Spleen (tissue), 11 donors: ENCODE measurements at regions not wholly inside any gene's neighbourhood (a gene's known extent, or its start where the extent isn't known, plus 50 kb on each side); places are given as distances from the start of the nearest gene placed in this dataset.

ENCODE experiments used
- DNase-seq: peaks from one replicate; pipeline ENCODE4 v3.0.0-alpha.2; 2020
- H3K27ac ChIP-seq, 8 donors: fragments of 200-600 bp; sonication (generic) in 7 of 8; 1 replicate in 4 of 8; 2 replicates in 4 of 8; pipeline versions ENCODE4 v1.5.0 to v1.8.0; 2016 to 2021; ENCODE audit warnings: inconsistent platforms in 4 of 8, mild to moderate bottlenecking in 4 of 8, moderate library complexity in 1 of 8
- H3K27me3 ChIP-seq, 7 donors: fragments of 200-600 bp; sonication (generic) in 6 of 7; replicated peaks in 1 of 7; 1 replicate in 4 of 7; 2 replicates in 3 of 7; pipeline versions ENCODE4 v1.5.0 to v1.8.0; 2016 to 2021; ENCODE audit warnings: inconsistent platforms in 3 of 7, mild to moderate bottlenecking in 1 of 7
- H3K36me3 ChIP-seq, 6 donors: fragments of 200-600 bp; sonication (generic) in 5 of 6; 1 replicate in 4 of 6; 2 replicates in 2 of 6; pipeline versions ENCODE4 v1.5.0 to v1.8.0; 2016 to 2021; ENCODE audit warnings: inconsistent platforms in 2 of 6
- H3K4me1 ChIP-seq, 6 donors: fragments of 200-600 bp; sonication (generic) in 5 of 6; 1 replicate in 3 of 6; 2 replicates in 3 of 6; pipeline versions ENCODE4 v1.5.0 to v1.8.0; 2016 to 2021; ENCODE audit warnings: inconsistent platforms in 3 of 6
- H3K4me3 ChIP-seq, 8 donors: fragments of 200-600 bp; sonication (generic) in 7 of 8; 1 replicate in 4 of 8; 2 replicates in 4 of 8; pipeline versions ENCODE4 v1.5.0 to v1.8.0; 2016 to 2021; ENCODE audit warnings: inconsistent platforms in 4 of 8, mild to moderate bottlenecking in 4 of 8, moderate library complexity in 2 of 8
- H3K9me3 ChIP-seq, 8 donors: fragments of 200-600 bp; sonication (generic) in 7 of 8; 1 replicate in 4 of 8; 2 replicates in 4 of 8; pipeline versions ENCODE4 v1.5.0 to v1.8.0; 2016 to 2021; ENCODE audit warnings: inconsistent platforms in 4 of 8
- POLR2A ChIP-seq, 3 donors: fragments of 450-650 bp; IDR thresholded peaks; one replicate each; pipeline ENCODE4 v1.5.1; 2017; ENCODE audit warnings: antibody characterized with exemption in 3 of 3, mild to moderate bottlenecking in 1 of 3
- POLR2AphosphoS5 ChIP-seq, 3 donors: sonication (generic); formaldehyde crosslinking; IDR thresholded peaks; one replicate each; pipeline ENCODE4 v1.5.1; 2017; ENCODE audit warnings: antibody characterized with exemption in 3 of 3
- WGBS, 5 donors: extraction: QIAGEN DNeasy Blood & Tissue Kit in 3 of 5; methylation state at CpG; one replicate each; pipeline versions ENCODE4 v1.1.5 to v1.1.7; 2013 to 2018; 5-methylcytosine and 5-hydroxymethylcytosine counted together
- intact Hi-C: fragments of 100-400 bp; cut with DNase I; formaldehyde crosslinking; loops from one replicate; pipeline ENCODE4 v1.15.0; 2023; ENCODE audit warnings: low total_unique reads
- TF ChIP-seq, protein P1 (sequence below), 11 experiments: fragments of 200-600 bp in 7 of 11; fragments of 450-650 bp in 4 of 11; sonication (generic) in 4 of 11; IDR thresholded peaks in 8 of 11; conservative IDR thresholded peaks in 3 of 11; 1 replicate in 7 of 11; 2 replicates in 4 of 11; pipeline versions ENCODE4 v1.4.0 to v1.8.0; 2016 to 2021; ENCODE audit warnings: antibody characterized with exemption in 11 of 11, inconsistent platforms in 4 of 11, mild to moderate bottlenecking in 1 of 11
- donor health status: healthy with polysubstance abuse.
- donor health status: DM: no; HTN: no; CAD: no; lungs with moderate emphysema.
- donor health status: DM: no; HTN: no; CAD: no.
- donor health status: Bipolar disorder and iron deficiency.
- donor health status: healthy.
- donor health status: DM: no; HTN: no; CAD: no.
- donor health status: DM: yes; HTN: yes; CAD: no.

- Histone ChIP-seq H3K4me1 (no peaks in the 10 kb centered on the region), H3K27ac (no peak overlapping the region), H3K36me3 (no peaks in the 10 kb centered on the region), H3K4me3 (no peak overlapping the region), H3K27me3 (no peaks in the 10 kb centered on the region), H3K9me3 (peaks cover 0 to 18% (median 7%) of the 10 kb centered on the region in 8 donors)
- TF ChIP-seq POLR2A (IDR thresholded peaks at IDR 0.05) (no peak), POLR2AphosphoS5 (IDR thresholded peaks at IDR 0.05) (no peak)
- TF ChIP-seq, protein P1, sequence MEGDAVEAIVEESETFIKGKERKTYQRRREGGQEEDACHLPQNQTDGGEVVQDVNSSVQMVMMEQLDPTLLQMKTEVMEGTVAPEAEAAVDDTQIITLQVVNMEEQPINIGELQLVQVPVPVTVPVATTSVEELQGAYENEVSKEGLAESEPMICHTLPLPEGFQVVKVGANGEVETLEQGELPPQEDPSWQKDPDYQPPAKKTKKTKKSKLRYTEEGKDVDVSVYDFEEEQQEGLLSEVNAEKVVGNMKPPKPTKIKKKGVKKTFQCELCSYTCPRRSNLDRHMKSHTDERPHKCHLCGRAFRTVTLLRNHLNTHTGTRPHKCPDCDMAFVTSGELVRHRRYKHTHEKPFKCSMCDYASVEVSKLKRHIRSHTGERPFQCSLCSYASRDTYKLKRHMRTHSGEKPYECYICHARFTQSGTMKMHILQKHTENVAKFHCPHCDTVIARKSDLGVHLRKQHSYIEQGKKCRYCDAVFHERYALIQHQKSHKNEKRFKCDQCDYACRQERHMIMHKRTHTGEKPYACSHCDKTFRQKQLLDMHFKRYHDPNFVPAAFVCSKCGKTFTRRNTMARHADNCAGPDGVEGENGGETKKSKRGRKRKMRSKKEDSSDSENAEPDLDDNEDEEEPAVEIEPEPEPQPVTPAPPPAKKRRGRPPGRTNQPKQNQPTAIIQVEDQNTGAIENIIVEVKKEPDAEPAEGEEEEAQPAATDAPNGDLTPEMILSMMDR (IDR thresholded peaks at IDR 0.05 in 8 of 11, conservative IDR thresholded peaks at IDR 0.05 in 3 of 11) = no peak
- intact Hi-C loops = no loop called here
- peak; percentile 48 for DNase-seq
- WGBS, 5 donors = 79 to 95% (median 92%) methylated on average over 7 to 22 of the region's 22 CpGs
These were observed 223.1 kb upstream of the PTPRD start for GRCh38 chr9:10835791-10836463.

DNA sequence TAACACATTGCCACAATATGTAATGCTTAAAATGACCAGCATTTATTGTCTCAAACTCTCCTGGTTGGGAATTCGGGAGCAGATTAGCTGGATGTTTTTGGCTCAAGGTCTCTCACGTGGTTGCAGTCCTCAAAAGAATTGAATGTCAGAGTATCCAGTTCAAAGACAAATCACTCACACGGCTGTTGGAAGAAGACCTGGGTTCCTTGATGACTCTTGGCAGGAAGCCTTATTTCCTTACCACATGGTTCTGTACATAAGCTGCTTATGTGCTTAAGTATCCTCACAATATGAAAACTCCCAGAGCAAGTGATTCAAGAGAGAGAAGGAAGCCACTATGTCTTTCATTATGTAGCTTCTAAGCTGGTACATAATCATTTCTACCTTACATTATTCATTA, 230.3 kb upstream of the PTPRD start:
- Histone ChIP-seq H3K27ac (no peak overlapping the region), H3K36me3 (no peaks in the 10 kb centered on the region), H3K4me1 (no peaks in the 10 kb centered on the region), H3K9me3 (peaks cover 0 to 13% (median 6%) of the 10 kb centered on the region in 8 donors), H3K4me3 (no peak overlapping the region), H3K27me3 (no peaks in the 10 kb centered on the region)
- WGBS, 5 donors = 43 to 60% (median 53%) methylated on average over 3 of the region's 3 CpGs
- intact Hi-C loops = no loop called here
- TF ChIP-seq POLR2A (IDR thresholded peaks at IDR 0.05) = no peak
- TF ChIP-seq, protein P1 (IDR thresholded peaks at IDR 0.05 in 8 of 11, conservative IDR thresholded peaks at IDR 0.05 in 3 of 11) = no peak
- no peak for TF ChIP-seq POLR2AphosphoS5 (IDR thresholded peaks at IDR 0.05)
- no peak for DNase-seq

- Histone ChIP-seq H3K9me3 (peaks cover 0 to 10% (median 2%) of the 10 kb centered on the region in 8 donors), H3K36me3 (no peaks in the 10 kb centered on the region), H3K4me1 (no peaks in the 10 kb centered on the region), H3K27ac (no peak overlapping the region), H3K4me3 (no peak overlapping the region), H3K27me3 (no peaks in the 10 kb centered on the region)
- TF ChIP-seq POLR2A (IDR thresholded peaks at IDR 0.05) (no peak), POLR2AphosphoS5 (IDR thresholded peaks at IDR 0.05) (no peak)
- TF ChIP-seq, protein P1 (IDR thresholded peaks at IDR 0.05 in 8 of 11, conservative IDR thresholded peaks at IDR 0.05 in 3 of 11) = no peak
- no peak for DNase-seq
- intact Hi-C loops = no loop called here
- 24 to 70% (median 47%) methylated on average over 1 of the region's 1 CpG for WGBS, 5 donors
These were observed 243.0 kb upstream of the PTPRD start for GRCh38 chr9:10855847-10856246.

- no peak for DNase-seq
- Histone ChIP-seq H3K9me3 (peaks cover 0 to 10% (median 2%) of the 10 kb centered on the region in 8 donors), H3K27me3 (no peaks in the 10 kb centered on the region), H3K4me1 (no peaks in the 10 kb centered on the region), H3K36me3 (no peaks in the 10 kb centered on the region), H3K4me3 (no peak overlapping the region), H3K27ac (no peak overlapping the region)
- TF ChIP-seq POLR2A (IDR thresholded peaks at IDR 0.05) = no peak
- no peak for TF ChIP-seq POLR2AphosphoS5 (IDR thresholded peaks at IDR 0.05)
- TF ChIP-seq, protein P1 (IDR thresholded peaks at IDR 0.05 in 8 of 11, conservative IDR thresholded peaks at IDR 0.05 in 3 of 11) = no peak
- intact Hi-C loops = no loop called here
- 52 to 79% (median 75%) methylated on average over 1 of the region's 1 CpG for WGBS, 5 donors
These were observed 246.0 kb upstream of the PTPRD start for GRCh38 chr9:10858817-10859216.
